Osteoblast (primary cell): ENCODE measurements at regions not wholly inside any gene's neighbourhood (a gene's known extent, or its start where the extent isn't known, plus 50 kb on each side); places are given as distances from the start of the nearest gene placed in this dataset.

ENCODE experiments used
- DNase-seq: peaks from one replicate; pipeline ENCODE4 v3.0.0; 2011; ENCODE audit warnings: low spot score, mixed read lengths; ENCODE audit not compliant: insufficient read length; ENCODE audit errors: missing footprints
- H2AFZ ChIP-seq: 2 replicates; pipeline ENCODE4 v1.6.0; 2011; ENCODE audit warnings: mild to moderate bottlenecking, low read length
- H3K27ac ChIP-seq: 2 replicates; pipeline ENCODE4 v1.5.1; 2011; ENCODE audit warnings: mild to moderate bottlenecking, low read depth, low read length, moderate library complexity
- H3K27me3 ChIP-seq: 2 replicates; pipeline ENCODE4 v1.6.0; 2012; ENCODE audit warnings: mild to moderate bottlenecking, control low read depth, inconsistent platforms, low read length, moderate library complexity; ENCODE audit not compliant: insufficient read depth
- H3K36me3 ChIP-seq: 2 replicates; pipeline ENCODE4 v1.5.1; 2011; ENCODE audit warnings: mild to moderate bottlenecking, low read length, control low read depth, moderate library complexity; ENCODE audit not compliant: insufficient read depth
- H3K4me1 ChIP-seq: 2 replicates; pipeline ENCODE4 v1.5.1; 2011; ENCODE audit warnings: mild to moderate bottlenecking, low read length, control low read depth, moderate library complexity; ENCODE audit not compliant: insufficient read depth
- H3K4me2 ChIP-seq: 2 replicates; pipeline ENCODE4 v1.6.0; 2011; ENCODE audit warnings: mild to moderate bottlenecking, low read length; ENCODE audit not compliant: insufficient read depth
- H3K4me3 ChIP-seq: fragments of 200-600 bp; sonication (generic); 3 replicates; pipeline ENCODE4 v1.5.1; 2012; ENCODE audit warnings: mild to moderate bottlenecking, low read length, inconsistent platforms; ENCODE audit not compliant: insufficient read depth
- H3K79me2 ChIP-seq: 2 replicates; pipeline ENCODE4 v1.6.0; 2012; ENCODE audit warnings: mild to moderate bottlenecking, low read length, control low read depth, inconsistent platforms; ENCODE audit not compliant: insufficient read depth
- H3K9me3 ChIP-seq: 2 replicates; pipeline ENCODE4 v1.5.1; 2011; ENCODE audit warnings: low read depth, low read length, control low read depth
- H4K20me1 ChIP-seq: 2 replicates; pipeline ENCODE4 v1.6.0; 2012; ENCODE audit warnings: mild to moderate bottlenecking, low read length, control low read depth; ENCODE audit not compliant: insufficient read depth
- CTCF ChIP-seq: IDR thresholded peaks from 2 replicates; pipeline ENCODE4 v1.5.1; 2011; ENCODE audit warnings: mild to moderate bottlenecking, low read depth, low read length, moderate library complexity; ENCODE audit errors: extremely low read depth

DNA sequence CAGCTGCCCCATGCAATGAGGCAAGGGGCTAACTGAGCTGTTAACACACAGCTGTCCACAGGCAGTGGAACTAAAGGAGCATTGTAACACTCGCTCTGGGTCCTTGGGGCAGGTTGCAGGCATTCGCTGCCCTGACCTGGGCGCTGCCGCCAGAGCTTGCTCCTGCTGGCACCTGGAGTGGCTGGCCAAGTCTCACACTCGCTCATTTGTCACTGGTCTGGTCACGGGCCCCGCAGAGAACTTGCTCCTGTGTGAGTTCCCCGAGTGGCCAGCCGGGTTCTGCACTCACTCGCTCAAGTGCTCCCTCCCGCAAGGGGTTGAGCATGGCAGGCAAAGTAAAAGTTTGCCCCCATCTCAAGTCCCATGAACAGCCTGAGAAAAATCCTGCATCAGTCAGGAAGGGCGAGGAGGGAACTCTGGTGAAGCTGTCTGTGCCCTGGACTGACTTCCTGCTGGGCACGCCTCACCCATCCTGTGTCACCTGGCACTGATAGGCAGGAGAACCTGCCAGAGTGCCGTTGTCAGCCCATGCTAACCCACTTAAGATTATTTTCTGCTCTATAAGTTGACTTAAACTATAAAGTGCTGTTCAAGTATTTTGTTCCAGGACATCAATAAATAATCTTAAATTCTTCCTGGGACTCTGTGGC is 934.8 kb upstream of the GYPC start:
- H3K4me3 ChIP-seq, result no peak overlapping the region
- H3K9me3 ChIP-seq, result peaks cover 2% of the 10 kb centered on the region
- H3K27ac ChIP-seq, result no peak overlapping the region
- no peaks in the 10 kb centered on the region for H3K79me2 ChIP-seq
- no peaks in the 10 kb centered on the region for H4K20me1 ChIP-seq
- no peaks in the 10 kb centered on the region for H3K36me3 ChIP-seq
- no peak for TF ChIP-seq CTCF
- H3K27me3 ChIP-seq, result no peaks in the 10 kb centered on the region
- H2AFZ ChIP-seq, result no peak overlapping the region
- DNase-seq, result no peak
- no peak overlapping the region for H3K4me2 ChIP-seq
- no peaks in the 10 kb centered on the region for H3K4me1 ChIP-seq

GRCh38 chr2:125730921-125731320 is 925.0 kb upstream of the GYPC start:
- no peaks in the 10 kb centered on the region for H3K79me2 ChIP-seq
- H3K4me1 ChIP-seq, result no peaks in the 10 kb centered on the region
- no peak overlapping the region for H3K4me3 ChIP-seq
- no peak overlapping the region for H3K27ac ChIP-seq
- no peaks in the 10 kb centered on the region for H3K27me3 ChIP-seq
- no peak overlapping the region for H2AFZ ChIP-seq
- no peaks in the 10 kb centered on the region for H4K20me1 ChIP-seq
- TF ChIP-seq CTCF, result no peak
- H3K9me3 ChIP-seq, result no peaks in the 10 kb centered on the region
- no peak overlapping the region for H3K4me2 ChIP-seq
- DNase-seq, result no peak
- H3K36me3 ChIP-seq, result no peaks in the 10 kb centered on the region

- no peak for TF ChIP-seq CTCF
- Histone ChIP-seq H3K27me3 (no peaks in the 10 kb centered on the region), H4K20me1 (no peaks in the 10 kb centered on the region), H3K27ac (no peak overlapping the region), H3K36me3 (no peaks in the 10 kb centered on the region), H3K4me2 (no peak overlapping the region), H3K79me2 (no peaks in the 10 kb centered on the region), H2AFZ (no peak overlapping the region), H3K4me1 (no peaks in the 10 kb centered on the region), H3K4me3 (no peak overlapping the region), H3K9me3 (no peaks in the 10 kb centered on the region)
- DNase-seq, result no peak
These were observed 919.7 kb upstream of the GYPC start for GRCh38 chr2:125736306-125736705.

- DNase-seq, result no peak
These were observed 910.4 kb upstream of the GYPC start for GRCh38 chr2:125745514-125745913.

More at GRCh38 chr2:125745514-125745913, 910.4 kb upstream of the GYPC start:
- H3K4me1 ChIP-seq, result no peaks in the 10 kb centered on the region
- H3K27me3 ChIP-seq, result no peaks in the 10 kb centered on the region
- H4K20me1 ChIP-seq, result no peaks in the 10 kb centered on the region
- no peaks in the 10 kb centered on the region for H3K79me2 ChIP-seq
- H2AFZ ChIP-seq, result no peak overlapping the region
- no peak overlapping the region for H3K27ac ChIP-seq
- no peaks in the 10 kb centered on the region for H3K36me3 ChIP-seq
- no peak overlapping the region for H3K4me3 ChIP-seq
- H3K9me3 ChIP-seq, result no peaks in the 10 kb centered on the region
- H3K4me2 ChIP-seq, result no peak overlapping the region
- no peak for TF ChIP-seq CTCF
